Muscle of leg (tissue), 3 donors: ENCODE measurements at regions not wholly inside any gene's neighbourhood (a gene's known extent, or its start where the extent isn't known, plus 50 kb on each side); places are given as distances from the start of the nearest gene placed in this dataset.
A peak's percentile ranks its signal among the peaks of the same experiment; 100 is the strongest.

Experiments
- DNase-seq: peaks from one replicate; pipeline ENCODE4 v3.0.0; 2013
- H3K27ac ChIP-seq: one replicate; pipeline ENCODE4 v1.5.1; 2013; ENCODE audit warnings: mild to moderate bottlenecking, low read length, control low read depth
- H3K27me3 ChIP-seq: one replicate; pipeline ENCODE4 v1.6.1; 2013; ENCODE audit warnings: low read length; ENCODE audit not compliant: control insufficient read depth, insufficient read depth
- H3K36me3 ChIP-seq: one replicate; pipeline ENCODE4 v1.6.1; 2013; ENCODE audit warnings: low read length; ENCODE audit not compliant: control insufficient read depth, insufficient read depth
- H3K4me1 ChIP-seq: one replicate; pipeline ENCODE4 v1.6.1; 2013; ENCODE audit warnings: low read length; ENCODE audit not compliant: control insufficient read depth, insufficient read depth
- H3K4me3 ChIP-seq: one replicate; pipeline ENCODE4 v1.5.1; 2013; ENCODE audit warnings: low read length, control low read depth
- H3K9me3 ChIP-seq: replicated peaks from 2 replicates; pipeline ENCODE4 v1.6.1; 2013; ENCODE audit warnings: low read depth, low read length; ENCODE audit not compliant: control insufficient read depth
- WGBS: methylation state at CpG from one replicate; pipeline ENCODE4 v1.1.5; 2013; ENCODE audit warnings: missing lambda C conversion rate; ENCODE audit not compliant: insufficient coverage; 5-methylcytosine and 5-hydroxymethylcytosine counted together

DNA sequence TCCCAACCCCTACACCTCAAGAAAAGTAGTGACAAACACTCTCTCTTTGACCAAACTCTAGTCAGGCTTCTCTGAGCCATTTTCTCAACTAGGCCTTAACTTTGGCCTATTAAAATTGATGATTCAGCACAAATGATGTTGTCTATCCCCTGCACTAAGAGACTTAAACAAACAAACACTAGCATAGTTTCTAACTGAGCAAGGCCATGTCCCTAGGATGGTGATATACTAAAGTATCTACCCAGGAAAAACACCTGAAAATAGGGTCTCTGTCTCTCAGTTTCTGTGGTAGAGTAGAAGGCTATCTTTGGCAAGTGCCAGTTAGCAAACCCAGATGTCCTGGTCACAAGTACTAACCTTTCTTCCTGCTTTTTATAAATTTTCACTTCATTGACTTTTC, 219.7 kb upstream of the ANO3 start:
- H3K27me3 ChIP-seq = no peaks in the 10 kb centered on the region
- no peak overlapping the region for H3K27ac ChIP-seq
- no peaks in the 10 kb centered on the region for H3K4me1 ChIP-seq
- no peaks in the 10 kb centered on the region for H3K36me3 ChIP-seq
- DNase-seq = no peak
- H3K4me3 ChIP-seq = no peak overlapping the region
- no peaks in the 10 kb centered on the region for H3K9me3 ChIP-seq

DNA sequence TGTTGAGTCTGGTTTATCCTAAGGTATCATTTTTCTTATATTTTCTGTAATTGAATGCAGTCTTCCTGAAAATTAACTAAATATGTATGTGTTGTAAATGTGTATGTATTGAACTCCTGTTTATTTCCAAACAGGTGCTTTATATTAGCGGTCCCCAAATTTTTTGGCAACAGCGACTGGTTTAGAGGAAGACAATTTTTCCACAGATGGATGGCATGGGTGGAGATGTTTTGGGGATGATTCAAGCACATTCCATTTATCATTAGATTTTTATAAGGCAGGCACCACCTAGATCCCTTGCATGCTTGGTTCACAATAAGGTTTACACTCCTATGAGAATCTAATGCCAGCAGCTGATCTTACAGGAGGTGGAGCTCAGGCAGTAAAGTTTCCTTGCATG, 210.5 kb upstream of the ANO3 start:
- Histone ChIP-seq H3K4me1 (no peaks in the 10 kb centered on the region), H3K4me3 (no peak overlapping the region), H3K36me3 (no peaks in the 10 kb centered on the region), H3K27ac (no peak overlapping the region), H3K27me3 (no peaks in the 10 kb centered on the region), H3K9me3 (no peaks in the 10 kb centered on the region)
- DNase-seq = no peak
- WGBS = no CpG with 5 or more reads among the region's 2 CpGs

GRCh38 chr11:26126741-26127140, 205.2 kb upstream of the ANO3 start:
- Histone ChIP-seq H3K9me3 (no peaks in the 10 kb centered on the region), H3K4me3 (no peak overlapping the region), H3K4me1 (no peaks in the 10 kb centered on the region), H3K27me3 (no peaks in the 10 kb centered on the region), H3K27ac (no peak overlapping the region), H3K36me3 (no peaks in the 10 kb centered on the region)
- DNase-seq = no peak

GRCh38 chr11:26127336-26127735, 204.6 kb upstream of the ANO3 start:
- no peak overlapping the region for H3K4me3 ChIP-seq
- H3K36me3 ChIP-seq = no peaks in the 10 kb centered on the region
- DNase-seq = peak; percentile 53
- no peaks in the 10 kb centered on the region for H3K27me3 ChIP-seq
- no peak overlapping the region for H3K27ac ChIP-seq
- H3K4me1 ChIP-seq = no peaks in the 10 kb centered on the region
- H3K9me3 ChIP-seq = no peaks in the 10 kb centered on the region

DNA sequence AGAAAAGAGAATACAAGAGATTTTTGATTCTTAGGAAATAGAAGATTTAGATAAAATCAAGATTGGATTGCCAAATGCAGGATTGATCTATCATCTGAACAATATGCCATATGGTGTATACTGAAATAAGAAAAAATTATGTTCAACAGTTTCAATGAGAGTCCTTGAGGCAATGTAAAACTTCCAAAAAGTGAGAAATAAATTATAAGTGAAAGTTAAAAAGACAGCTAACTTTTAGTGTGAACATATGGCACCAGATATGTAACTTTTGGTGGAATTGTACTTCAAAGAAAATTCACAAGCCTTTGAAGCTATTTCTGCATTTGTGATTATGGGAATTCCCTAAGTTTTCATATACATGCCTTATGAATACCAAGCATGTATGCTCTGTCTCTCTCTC, 200.5 kb upstream of the ANO3 start:
- Histone ChIP-seq H3K36me3 (no peaks in the 10 kb centered on the region), H3K27ac (no peak overlapping the region), H3K4me3 (no peak overlapping the region), H3K9me3 (no peaks in the 10 kb centered on the region), H3K4me1 (no peaks in the 10 kb centered on the region), H3K27me3 (no peaks in the 10 kb centered on the region)
- DNase-seq = no peak

DNA sequence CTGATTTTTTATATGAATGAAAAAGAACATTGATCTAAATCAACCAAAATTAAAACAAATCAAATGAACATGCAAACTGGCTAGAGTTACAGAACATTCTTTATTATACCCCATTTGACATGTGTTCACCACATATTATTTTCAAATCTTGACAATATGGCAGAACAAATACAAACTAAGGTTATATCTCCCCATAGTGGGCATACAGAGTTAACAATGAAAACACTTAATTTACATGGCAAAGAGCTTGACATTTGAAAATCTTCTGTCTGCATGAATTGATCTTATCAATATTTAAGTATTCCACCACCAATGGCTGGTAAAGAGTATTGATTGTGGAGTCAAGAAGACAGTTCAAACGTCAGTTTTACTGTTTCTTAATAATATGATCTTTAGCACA, 197.9 kb upstream of the ANO3 start:
- H3K4me3 ChIP-seq = no peak overlapping the region

DNA sequence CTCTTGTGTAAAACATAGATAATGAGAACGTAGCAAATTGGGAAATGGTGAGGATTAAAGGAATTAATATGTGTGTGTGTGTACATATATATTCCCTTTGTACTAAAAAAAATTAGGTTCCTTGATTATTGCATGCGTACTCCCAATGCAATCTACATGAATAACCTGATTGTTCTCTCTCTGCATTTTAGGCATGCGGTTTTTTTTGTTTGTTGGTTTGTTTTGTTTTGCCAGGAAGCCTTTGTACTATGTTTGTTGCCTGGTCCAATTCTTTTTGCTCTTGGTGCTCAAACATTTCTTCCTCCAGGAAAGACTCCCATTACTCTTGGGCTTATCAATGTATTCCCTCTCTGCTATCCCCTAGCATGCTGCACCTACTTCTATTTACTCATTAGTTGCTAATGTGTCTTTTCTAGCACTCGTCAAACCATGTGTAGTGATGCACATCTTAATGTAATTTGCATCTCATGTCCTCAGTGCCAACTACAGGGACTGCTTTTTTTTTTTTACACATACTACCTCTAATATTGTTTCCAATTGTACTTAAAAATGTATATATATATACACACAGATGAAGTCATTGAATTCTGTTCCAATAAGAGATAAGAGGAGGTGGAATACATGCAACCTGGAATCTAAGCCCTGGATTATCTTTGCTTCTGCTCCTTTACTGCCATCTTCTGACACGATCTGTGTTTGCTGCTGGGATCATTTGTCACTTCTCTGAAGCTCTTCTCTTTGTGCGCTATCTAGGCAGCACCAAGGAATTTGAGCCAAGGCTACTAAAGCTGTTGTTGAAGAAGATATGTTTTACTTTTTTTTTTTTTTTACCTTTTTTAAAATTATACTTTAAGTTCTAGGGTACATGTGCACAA, 197.2 kb upstream of the ANO3 start:
- DNase-seq = peak; percentile 37
- no peaks in the 10 kb centered on the region for H3K4me1 ChIP-seq
- H3K27me3 ChIP-seq = no peaks in the 10 kb centered on the region
- no peaks in the 10 kb centered on the region for H3K9me3 ChIP-seq
- H3K36me3 ChIP-seq = no peaks in the 10 kb centered on the region
- H3K27ac ChIP-seq = no peak overlapping the region
- no peak overlapping the region for H3K4me3 ChIP-seq
- no CpG with 5 or more reads among the region's 6 CpGs for WGBS

More for the DNA sequence above, 197.9 kb upstream of the ANO3 start:
- no CpG with 5 or more reads among the region's 1 CpG for WGBS
- H3K36me3 ChIP-seq = no peaks in the 10 kb centered on the region
- no peaks in the 10 kb centered on the region for H3K27me3 ChIP-seq
- no peaks in the 10 kb centered on the region for H3K4me1 ChIP-seq
- no peak overlapping the region for H3K27ac ChIP-seq
- no peak for DNase-seq
- no peaks in the 10 kb centered on the region for H3K9me3 ChIP-seq

- Histone ChIP-seq H3K36me3 (no peaks in the 10 kb centered on the region), H3K27ac (no peak overlapping the region), H3K4me1 (no peaks in the 10 kb centered on the region), H3K27me3 (no peaks in the 10 kb centered on the region), H3K4me3 (no peak overlapping the region), H3K9me3 (no peaks in the 10 kb centered on the region)
- no CpG with 5 or more reads among the region's 2 CpGs for whole genome bisulfite sequencing
- no peak for DNase-seq
Measured at GRCh38 chr11:26137651-26138050, 194.3 kb upstream of the ANO3 start.

DNA sequence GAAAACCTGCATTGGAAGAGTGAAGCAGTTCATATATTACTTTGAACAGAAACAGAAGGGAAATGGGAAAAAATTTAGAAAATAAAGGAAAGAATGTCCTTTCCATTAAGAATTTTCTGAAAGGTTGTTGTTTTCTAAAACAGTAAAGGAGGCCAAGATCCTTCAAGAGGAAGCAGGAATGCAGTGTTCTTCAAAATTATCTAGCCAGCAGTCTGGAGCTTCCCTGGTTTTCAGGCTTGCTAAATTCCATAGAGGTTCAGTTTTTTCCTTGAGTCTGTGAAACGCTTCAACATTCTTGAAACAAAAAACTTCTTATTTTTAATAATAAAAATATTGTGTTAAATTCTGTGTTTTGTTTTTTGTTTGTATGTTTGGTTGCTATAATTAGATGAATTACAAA, 189.0 kb upstream of the ANO3 start:
- no peaks in the 10 kb centered on the region for H3K27me3 ChIP-seq
- H3K36me3 ChIP-seq = no peaks in the 10 kb centered on the region
- H3K9me3 ChIP-seq = no peaks in the 10 kb centered on the region
- whole genome bisulfite sequencing = no CpG with 5 or more reads among the region's 1 CpG
- no peak overlapping the region for H3K27ac ChIP-seq
- H3K4me1 ChIP-seq = no peaks in the 10 kb centered on the region
- no peak overlapping the region for H3K4me3 ChIP-seq
- peak; percentile 85 for DNase-seq

DNA sequence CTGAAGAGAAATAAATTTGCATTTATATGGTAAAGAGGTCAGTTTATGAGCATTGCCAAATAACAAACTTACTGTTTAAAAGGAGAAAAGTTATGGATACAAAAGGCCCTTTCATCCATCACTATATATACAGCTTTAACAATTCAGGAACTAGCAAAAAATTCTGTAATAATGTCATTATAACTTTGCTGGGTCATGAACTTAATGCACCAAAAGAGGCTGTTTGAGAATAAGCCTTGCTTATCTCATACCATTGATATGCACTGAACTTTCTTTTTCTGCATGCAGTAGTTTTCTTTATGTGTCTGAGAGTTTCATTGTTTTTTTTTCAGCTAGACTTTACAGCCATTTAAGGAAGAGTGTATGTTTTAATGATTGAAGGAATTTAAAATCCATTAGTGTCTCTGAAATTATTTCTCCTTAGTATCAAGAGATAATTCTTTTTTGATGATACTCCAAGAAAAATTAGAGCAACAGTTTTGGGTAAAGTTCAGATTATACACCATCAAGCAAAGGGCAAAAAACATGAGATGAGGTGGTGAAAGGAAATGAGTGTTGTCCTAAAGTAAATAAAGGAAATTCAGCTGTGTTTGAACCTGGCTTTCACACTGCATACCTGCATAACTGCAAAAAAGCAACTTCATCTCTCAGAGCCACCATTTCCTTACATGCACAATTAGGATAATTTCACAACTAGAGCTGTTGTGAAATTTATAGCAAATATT, 188.2 kb upstream of the ANO3 start:
- H3K27ac ChIP-seq = no peak overlapping the region
- H3K27me3 ChIP-seq = no peaks in the 10 kb centered on the region
- H3K9me3 ChIP-seq = no peaks in the 10 kb centered on the region
- H3K4me1 ChIP-seq = no peaks in the 10 kb centered on the region
- no peak overlapping the region for H3K4me3 ChIP-seq
- no peaks in the 10 kb centered on the region for H3K36me3 ChIP-seq
- DNase-seq = peak; percentile 35
